Right lobe of liver (tissue), 6 donors: ENCODE measurements at regions not wholly inside any gene's neighbourhood (a gene's known extent, or its start where the extent isn't known, plus 50 kb on each side); places are given as distances from the start of the nearest gene placed in this dataset.

ENCODE experiments used
- ATAC-seq, 4 donors: fragments of 200-7000 bp; cut with Tn5 transposase; one replicate each; pipeline ENCODE4 v1.9.1; 2020; ENCODE audit warnings: mild to moderate bottlenecking in 4 of 4, moderate library complexity in 4 of 4
- DNase-seq, 3 donors: peaks; one replicate each; pipeline ENCODE4 v3.0.0-alpha.2; 2020
- H3K27ac ChIP-seq, 3 donors: fragments of 200-600 bp; one replicate each; pipeline ENCODE4 v1.8.0; 2022
- H3K27me3 ChIP-seq, 2 donors: fragments of 200-600 bp; one replicate each; pipeline ENCODE4 v1.8.0; 2022
- H3K36me3 ChIP-seq, 4 donors: fragments of 200-600 bp; sonication (generic) in 1 of 4; one replicate each; pipeline versions ENCODE4 v1.5.1 to v1.8.0; 2017 to 2022; ENCODE audit warnings: control low read depth in 1 of 4
- H3K4me1 ChIP-seq, 4 donors: fragments of 200-600 bp; sonication (generic) in 1 of 4; one replicate each; pipeline versions ENCODE4 v1.5.1 to v1.8.0; 2017 to 2022; ENCODE audit warnings: control low read depth in 1 of 4
- H3K4me3 ChIP-seq, 3 donors: fragments of 200-600 bp; one replicate each; pipeline ENCODE4 v1.8.0; 2022
- H3K9me3 ChIP-seq, 4 donors: fragments of 200-600 bp; sonication (generic) in 1 of 4; one replicate each; pipeline versions ENCODE4 v1.5.1 to v1.8.0; 2017 to 2022; ENCODE audit warnings: control low read depth in 1 of 4
- POLR2A ChIP-seq: fragments of 450-650 bp; IDR thresholded peaks from one replicate; pipeline ENCODE4 v1.6.1; 2017; ENCODE audit warnings: antibody characterized with exemption, mild to moderate bottlenecking
- WGBS: methylation state at CpG from one replicate; pipeline ENCODE4 v1.1.6; 2018; ENCODE audit warnings: low coverage, low lambda C conversion rate; ENCODE audit not compliant: insufficient coverage; ENCODE audit errors: missing lambda C conversion rate; 5-methylcytosine and 5-hydroxymethylcytosine counted together
- intact Hi-C, 2 donors: fragments of 100-400 bp; cut with DNase I; formaldehyde crosslinking; loops; one replicate each; pipeline versions ENCODE4 v1.11.2 to v1.14.1; 2022
- TF ChIP-seq, protein P1 (sequence below), 4 donors: fragments of 200-600 bp in 3 of 4; fragments of 450-650 bp in 1 of 4; IDR thresholded peaks; one replicate each; pipeline versions ENCODE4 v1.5.1 to v1.8.0; 2016 to 2022; ENCODE audit warnings: antibody characterized with exemption in 4 of 4, mild to moderate bottlenecking in 2 of 4
- donor health status: DM: no; HTN: yes; CAD: no.
- donor health status: DM: no; HTN: no; CAD: no.
- donor health status: DM: no; HTN: no; CAD: no.
- donor health status: DM: no; HTN: yes; CAD: no.
- donor health status: DM: no; HTN: yes; CAD: no.

DNA sequence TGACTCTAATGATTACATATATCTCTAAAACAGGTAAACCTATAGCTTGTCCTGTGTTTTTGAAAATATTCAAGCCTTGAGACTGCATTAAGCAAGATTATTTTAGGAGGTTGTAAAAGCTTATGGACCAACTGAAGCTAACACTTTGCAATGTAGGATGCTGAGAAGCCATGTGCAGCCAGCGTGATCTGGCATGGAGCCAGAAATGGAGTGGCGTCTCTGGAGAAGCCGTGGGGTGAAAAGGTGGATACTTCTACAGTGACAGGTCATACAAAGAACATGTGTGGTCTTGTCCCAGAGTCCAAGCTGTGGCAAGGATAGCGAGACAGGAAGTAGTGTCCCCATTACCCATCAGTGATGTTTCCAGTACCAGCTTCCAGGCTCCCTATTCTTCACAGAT is 100.8 kb upstream of the CD180 start:
- DNase-seq = no peak
- no peaks in the 10 kb centered on the region for H3K9me3 ChIP-seq
- intact Hi-C loops = no loop called here
- H3K27me3 ChIP-seq = no peaks in the 10 kb centered on the region
- H3K27ac ChIP-seq = no peak overlapping the region
- TF ChIP-seq POLR2A = no peak
- TF ChIP-seq, protein P1, sequence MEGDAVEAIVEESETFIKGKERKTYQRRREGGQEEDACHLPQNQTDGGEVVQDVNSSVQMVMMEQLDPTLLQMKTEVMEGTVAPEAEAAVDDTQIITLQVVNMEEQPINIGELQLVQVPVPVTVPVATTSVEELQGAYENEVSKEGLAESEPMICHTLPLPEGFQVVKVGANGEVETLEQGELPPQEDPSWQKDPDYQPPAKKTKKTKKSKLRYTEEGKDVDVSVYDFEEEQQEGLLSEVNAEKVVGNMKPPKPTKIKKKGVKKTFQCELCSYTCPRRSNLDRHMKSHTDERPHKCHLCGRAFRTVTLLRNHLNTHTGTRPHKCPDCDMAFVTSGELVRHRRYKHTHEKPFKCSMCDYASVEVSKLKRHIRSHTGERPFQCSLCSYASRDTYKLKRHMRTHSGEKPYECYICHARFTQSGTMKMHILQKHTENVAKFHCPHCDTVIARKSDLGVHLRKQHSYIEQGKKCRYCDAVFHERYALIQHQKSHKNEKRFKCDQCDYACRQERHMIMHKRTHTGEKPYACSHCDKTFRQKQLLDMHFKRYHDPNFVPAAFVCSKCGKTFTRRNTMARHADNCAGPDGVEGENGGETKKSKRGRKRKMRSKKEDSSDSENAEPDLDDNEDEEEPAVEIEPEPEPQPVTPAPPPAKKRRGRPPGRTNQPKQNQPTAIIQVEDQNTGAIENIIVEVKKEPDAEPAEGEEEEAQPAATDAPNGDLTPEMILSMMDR (IDR thresholded peaks at IDR 0.05) = no peak
- no peaks in the 10 kb centered on the region for H3K36me3 ChIP-seq
- ATAC-seq = no peak
- H3K4me1 ChIP-seq = no peaks in the 10 kb centered on the region
- H3K4me3 ChIP-seq = no peak overlapping the region
- 38% methylated on average over 4 of the region's 4 CpGs for WGBS

DNA sequence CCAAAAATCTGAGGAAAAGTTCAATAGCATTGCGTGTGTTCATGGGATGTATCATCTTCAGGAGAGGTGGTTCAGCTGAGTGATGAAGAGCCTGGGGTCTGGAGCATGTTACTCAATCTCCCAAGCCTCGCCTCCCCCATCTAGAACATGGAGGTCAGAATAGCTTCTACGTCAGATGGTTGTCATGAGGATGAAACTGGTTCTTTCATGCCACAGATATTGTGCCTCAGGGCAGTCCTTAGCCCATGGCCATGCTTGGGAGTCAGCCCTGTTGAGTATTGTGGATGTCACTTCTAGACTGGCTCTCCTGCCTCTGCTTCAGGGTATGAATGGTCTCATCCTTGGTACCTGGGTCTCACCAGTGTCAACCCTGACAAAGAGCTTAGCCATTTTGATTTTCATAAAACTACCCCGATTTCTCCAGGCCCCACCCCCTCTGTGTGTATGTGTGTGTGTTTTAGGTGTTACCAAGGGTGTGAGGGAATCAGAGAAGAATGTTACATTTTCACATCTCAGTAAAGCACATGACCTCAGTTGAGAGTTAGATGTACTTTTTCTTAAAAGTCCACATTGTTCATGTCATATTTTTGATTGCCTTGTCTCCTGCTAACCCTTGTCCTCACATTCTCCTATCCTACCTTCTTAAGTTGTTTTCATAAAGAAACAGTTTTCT is 97.8 kb upstream of the CD180 start:
- Histone ChIP-seq H3K4me3 (no peak overlapping the region), H3K4me1 (no peaks in the 10 kb centered on the region), H3K9me3 (no peaks in the 10 kb centered on the region), H3K36me3 (no peaks in the 10 kb centered on the region), H3K27me3 (no peaks in the 10 kb centered on the region), H3K27ac (no peak overlapping the region)
- DNase-seq = no peak
- 74% methylated on average over 2 of the region's 4 CpGs for WGBS
- ATAC-seq = no peak
- TF ChIP-seq, protein P1 (IDR thresholded peaks at IDR 0.05) = no peak
- no peak for TF ChIP-seq POLR2A
- intact Hi-C loops = no loop called here

DNA sequence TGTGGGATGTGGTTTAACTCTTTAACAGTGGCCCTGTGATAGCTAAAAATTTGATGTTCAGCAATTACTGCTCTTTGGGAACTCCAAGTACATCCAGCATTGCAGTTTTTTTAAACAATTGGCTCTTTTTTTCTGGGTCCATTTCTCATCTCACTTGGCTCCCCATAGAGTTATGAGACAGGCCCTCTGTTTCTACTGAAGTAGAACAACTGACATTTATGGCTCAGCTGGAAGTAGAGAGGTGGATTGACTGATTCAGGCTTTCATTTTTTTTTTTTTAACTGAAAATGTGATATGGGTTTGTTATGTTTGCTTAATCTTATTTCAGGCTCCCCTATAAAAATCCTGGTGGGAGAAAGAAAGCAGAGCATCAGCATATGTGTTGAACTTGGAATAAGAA is 96.6 kb upstream of the CD180 start:
- H3K4me1 ChIP-seq = no peaks in the 10 kb centered on the region
- no peaks in the 10 kb centered on the region for H3K27me3 ChIP-seq
- ATAC-seq = no peak
- H3K4me3 ChIP-seq = no peak overlapping the region
- H3K9me3 ChIP-seq = no peaks in the 10 kb centered on the region
- no peak overlapping the region for H3K27ac ChIP-seq
- no peaks in the 10 kb centered on the region for H3K36me3 ChIP-seq
- no peak for TF ChIP-seq POLR2A
- TF ChIP-seq, protein P1 (IDR thresholded peaks at IDR 0.05) = no peak
- no peak for DNase-seq
- intact Hi-C loops = no loop called here

DNA sequence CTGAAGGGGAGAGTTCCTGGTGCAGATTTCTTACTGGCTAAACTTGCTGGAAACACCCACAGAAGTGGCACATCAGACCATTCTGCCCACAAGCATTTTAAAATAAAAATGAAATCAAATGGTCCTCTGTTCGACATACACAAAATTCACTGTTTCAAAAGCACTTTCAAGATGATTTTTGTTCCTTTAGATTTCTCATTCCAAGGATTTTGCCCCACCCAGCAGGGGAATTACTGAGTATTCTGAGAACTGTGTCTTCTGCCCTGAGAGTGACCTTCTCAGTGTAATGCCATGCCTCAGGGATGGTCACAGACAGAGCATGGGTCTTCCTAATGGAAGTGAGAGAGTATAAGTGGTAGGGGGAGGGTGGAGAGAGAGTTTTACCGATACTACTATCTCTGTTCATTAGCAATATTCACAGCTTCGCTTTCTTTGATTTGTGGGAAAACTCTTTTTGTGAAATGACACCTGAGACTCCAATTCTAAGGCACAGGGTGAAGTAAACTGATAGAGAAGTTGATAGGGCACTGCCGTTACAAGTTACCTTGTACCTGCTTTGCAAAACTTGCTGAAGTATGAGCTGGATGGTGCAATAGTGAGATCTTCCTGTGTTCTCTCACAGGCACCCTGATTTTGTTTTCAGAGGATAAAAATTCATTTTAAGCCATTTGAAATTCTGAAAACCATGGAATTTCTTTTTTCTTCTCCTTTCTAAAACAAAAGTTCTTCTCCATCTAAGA is 95.8 kb upstream of the CD180 start:
- Histone ChIP-seq H3K9me3 (no peaks in the 10 kb centered on the region), H3K27me3 (no peaks in the 10 kb centered on the region), H3K36me3 (no peaks in the 10 kb centered on the region), H3K27ac (no peak overlapping the region), H3K4me3 (no peak overlapping the region), H3K4me1 (no peaks in the 10 kb centered on the region)
- WGBS = 77% methylated on average over 4 of the region's 4 CpGs
- ATAC-seq (no peak), DNase-seq (no peak)
- TF ChIP-seq, protein P1 (IDR thresholded peaks at IDR 0.05) = no peak
- no peak for TF ChIP-seq POLR2A
- intact Hi-C loops = no loop called here
